ENCODE measurements at regions not wholly inside any gene's neighbourhood (a gene's known extent, or its start where the extent isn't known, plus 50 kb on each side); places are given as distances from the start of the nearest gene placed in this dataset.

- peak; percentile 22 for TF ChIP-seq CTCF (conservative IDR thresholded peaks at IDR 0.05)
- TF ChIP-seq ZFX (IDR thresholded peaks at IDR 0.05): no peak
These were observed 600.3 kb downstream of the SPRY1 start for GRCh38 chr4:123996718-123997510.
